SK-N-SH (cell line): ENCODE measurements at regions not wholly inside any gene's neighbourhood (a gene's known extent, or its start where the extent isn't known, plus 50 kb on each side); places are given as distances from the start of the nearest gene placed in this dataset.

Source experiments
- CTCF ChIP-seq: fragments of 200-600 bp; sonication (generic); IDR thresholded peaks from 2 replicates; pipeline ENCODE4 v1.6.1; 2017; ENCODE audit warnings: antibody characterized with exemption, mild to moderate bottlenecking, moderate library complexity
- POLR2AphosphoS5 ChIP-seq: IDR thresholded peaks from 2 replicates; pipeline ENCODE4 v1.6.1; 2012; ENCODE audit warnings: low read depth, low read length

GRCh38 chr18:10074110-10074509, 160.3 kb downstream of the VAPA start:
- TF ChIP-seq CTCF = no peak
- no peak for TF ChIP-seq POLR2AphosphoS5
